ENCODE measurements at regions not wholly inside any gene's neighbourhood (a gene's known extent, or its start where the extent isn't known, plus 50 kb on each side); places are given as distances from the start of the nearest gene placed in this dataset.

DNA sequence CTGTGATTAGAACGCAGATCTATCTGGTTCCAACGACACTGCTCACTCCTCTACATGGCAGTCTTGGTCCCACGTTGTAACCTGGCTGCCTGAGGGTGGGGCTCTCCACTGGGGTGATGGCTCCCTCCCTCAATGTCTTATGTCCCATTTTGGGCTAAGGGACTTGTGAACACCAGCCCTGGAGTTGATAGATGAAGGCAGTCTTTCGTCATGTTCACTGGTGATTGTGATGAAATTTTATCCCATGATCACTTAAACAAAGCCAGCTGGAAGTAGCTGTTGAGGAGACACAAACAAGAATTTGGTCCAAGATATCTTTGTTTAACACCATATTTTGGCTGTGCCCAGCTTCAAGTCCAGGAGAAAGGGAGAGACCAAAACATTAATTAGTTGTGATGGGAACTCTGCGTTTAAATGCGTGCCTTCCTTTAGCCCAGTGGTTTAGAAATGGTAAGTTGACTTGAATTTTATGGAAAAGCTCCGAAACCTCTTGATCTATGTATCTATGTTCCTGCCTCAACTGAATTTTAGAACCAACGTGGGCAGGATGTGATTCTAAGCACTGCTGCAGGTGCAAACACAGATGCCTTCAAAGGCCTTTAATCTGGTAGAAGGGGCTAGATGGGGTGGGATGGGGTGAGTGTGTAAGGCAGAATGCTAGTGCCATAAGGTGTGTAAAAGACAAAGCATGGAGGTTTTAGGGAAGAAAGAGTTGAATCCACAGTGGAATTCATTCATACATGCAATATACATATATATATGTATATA lies 186.8 kb upstream of the IRX3 start:
- no peaks in the 10 kb centered on the region for H3K4me1 ChIP-seq
- intact Hi-C loops (cut with DNase I): no loop called here
- H3K27ac ChIP-seq: no peak overlapping the region
- ATAC-seq (no peak), DNase-seq (peak in 2 of 4 donors; percentile 77 to 80)
- no peak overlapping the region for H3K4me3 ChIP-seq
- H3K36me3 ChIP-seq: no peaks in the 10 kb centered on the region
- no peak for TF ChIP-seq CTCF (IDR thresholded peaks at IDR 0.05)
- H3K9me3 ChIP-seq: no peaks in the 10 kb centered on the region
- H3K27me3 ChIP-seq: no peaks in the 10 kb centered on the region

- H3K4me1 ChIP-seq: no peaks in the 10 kb centered on the region
- H3K4me3 ChIP-seq: no peak overlapping the region
- no peaks in the 10 kb centered on the region for H3K27me3 ChIP-seq
- no peak for TF ChIP-seq CTCF (IDR thresholded peaks at IDR 0.05)
- no peak for DNase-seq
- no peak overlapping the region for H3K27ac ChIP-seq
- no peaks in the 10 kb centered on the region for H3K36me3 ChIP-seq
- H3K9me3 ChIP-seq: peaks cover 0 to 25% of the 10 kb centered on the region in 2 donors
- no peak for ATAC-seq
- intact Hi-C loops (cut with DNase I): no loop called here
Observed at GRCh38 chr16:54467398-54467797, 180.8 kb upstream of the IRX3 start.

GRCh38 chr16:54466233-54466632 lies 179.6 kb upstream of the IRX3 start:
- ATAC-seq (no peak), DNase-seq (no peak)
- H3K9me3 ChIP-seq: peaks cover 0 to 25% of the 10 kb centered on the region in 2 donors
- no peaks in the 10 kb centered on the region for H3K36me3 ChIP-seq
- no peak for TF ChIP-seq CTCF (IDR thresholded peaks at IDR 0.05)
- no peaks in the 10 kb centered on the region for H3K27me3 ChIP-seq
- intact Hi-C loops (cut with DNase I): no loop called here
- no peaks in the 10 kb centered on the region for H3K4me1 ChIP-seq
- H3K4me3 ChIP-seq: no peak overlapping the region
- H3K27ac ChIP-seq: no peak overlapping the region

GRCh38 chr16:54465063-54465462 lies 178.5 kb upstream of the IRX3 start:
- ATAC-seq: no peak
- H3K4me3 ChIP-seq: no peak overlapping the region

GRCh38 chr16:54462771-54463170 lies 176.2 kb upstream of the IRX3 start:
- H3K9me3 ChIP-seq: peaks cover 0 to 25% of the 10 kb centered on the region in 2 donors
- DNase-seq (no peak), ATAC-seq (no peak)
- H3K4me3 ChIP-seq: no peak overlapping the region
- H3K4me1 ChIP-seq: no peaks in the 10 kb centered on the region
- no peaks in the 10 kb centered on the region for H3K36me3 ChIP-seq
- TF ChIP-seq CTCF (IDR thresholded peaks at IDR 0.05): no peak
- no peak overlapping the region for H3K27ac ChIP-seq
- intact Hi-C loops (cut with DNase I): no loop called here
- no peaks in the 10 kb centered on the region for H3K27me3 ChIP-seq

More at GRCh38 chr16:54465063-54465462, 178.5 kb upstream of the IRX3 start:
- intact Hi-C loops (cut with DNase I): no loop called here
- no peak for DNase-seq
- H3K9me3 ChIP-seq: peaks cover 0 to 25% of the 10 kb centered on the region in 2 donors
- H3K27me3 ChIP-seq: no peaks in the 10 kb centered on the region
- no peaks in the 10 kb centered on the region for H3K36me3 ChIP-seq
- no peak for TF ChIP-seq CTCF (IDR thresholded peaks at IDR 0.05)
- no peak overlapping the region for H3K27ac ChIP-seq
- no peaks in the 10 kb centered on the region for H3K4me1 ChIP-seq

Data from left lung (tissue), 4 donors.